Vagina (tissue), 2 donors: ENCODE measurements at regions not wholly inside any gene's neighbourhood (a gene's known extent, or its start where the extent isn't known, plus 50 kb on each side); places are given as distances from the start of the nearest gene placed in this dataset.

Experiments
- POLR2A ChIP-seq, 2 donors: fragments of 450-650 bp; IDR thresholded peaks; one replicate each; pipeline ENCODE4 v1.6.1; 2017; ENCODE audit warnings: antibody characterized with exemption in 2 of 2, mild to moderate bottlenecking in 2 of 2, moderate library complexity in 2 of 2
- POLR2AphosphoS5 ChIP-seq, 2 donors: sonication (generic); formaldehyde crosslinking; IDR thresholded peaks; one replicate each; pipeline ENCODE4 v1.9.0; 2017; ENCODE audit warnings: antibody characterized with exemption in 2 of 2, mild to moderate bottlenecking in 2 of 2, low read depth in 1 of 2; ENCODE audit not compliant: insufficient read depth in 1 of 2

DNA sequence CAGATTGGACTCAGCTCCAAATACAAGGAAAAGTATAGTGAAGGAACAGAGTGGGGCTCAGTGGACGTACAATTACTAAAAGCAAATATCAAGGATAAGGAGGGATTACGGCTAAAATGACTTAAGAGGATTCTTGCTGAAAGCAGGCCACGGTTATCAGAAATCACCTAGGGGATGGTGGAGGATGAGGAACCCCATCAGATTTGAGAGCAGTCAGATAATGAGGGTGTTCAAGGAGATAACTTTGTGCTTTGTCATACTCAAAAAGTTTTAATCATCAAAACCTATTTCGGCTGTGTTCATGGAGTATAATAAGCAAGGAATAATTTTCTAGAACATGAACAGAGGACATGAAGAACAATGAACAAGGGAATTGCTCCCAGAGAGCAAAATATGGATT, 275.8 kb downstream of the SEMA3D start:
- TF ChIP-seq POLR2A (IDR thresholded peaks at IDR 0.05), result no peak
- TF ChIP-seq POLR2AphosphoS5 (IDR thresholded peaks at IDR 0.05; ENCODE audit: insufficient read depth in 1 of 2, low read depth in 1 of 2), result no peak
